ENCODE measurements at regions not wholly inside any gene's neighbourhood (a gene's known extent, or its start where the extent isn't known, plus 50 kb on each side); places are given as distances from the start of the nearest gene placed in this dataset.

- TF ChIP-seq CTCF (IDR thresholded peaks at IDR 0.05) (no peak), POLR2A (IDR thresholded peaks at IDR 0.05) (no peak), EP300 (IDR thresholded peaks at IDR 0.05) (no peak)
These were observed 334.0 kb upstream of the NT5E start for GRCh38 chr6:85115876-85116275.

Data from ovary (tissue), 3 donors.